ENCODE measurements at regions not wholly inside any gene's neighbourhood (a gene's known extent, or its start where the extent isn't known, plus 50 kb on each side); places are given as distances from the start of the nearest gene placed in this dataset.

GRCh38 chr11:109017489-109017888, 352.6 kb downstream of the DDX10 start:
- no peak for TF ChIP-seq CTCF (IDR thresholded peaks at IDR 0.05; ENCODE audit: low read depth, low read length, missing control alignments)
- no peak for DNase-seq (ENCODE audit: extremely low read depth, low read depth)
- H3K4me3 ChIP-seq (replicated peaks; ENCODE audit: low read depth, low read length), result no peak overlapping the region

- TF ChIP-seq CTCF (IDR thresholded peaks at IDR 0.05; ENCODE audit: low read depth, low read length, missing control alignments), result no peak
These were observed 353.8 kb downstream of the DDX10 start for GRCh38 chr11:109018639-109019038.

GRCh38 chr11:109019342-109019936, 354.6 kb downstream of the DDX10 start:
- DNase-seq (ENCODE audit: extremely low read depth, low read depth), result no peak
- TF ChIP-seq CTCF (IDR thresholded peaks at IDR 0.05; ENCODE audit: low read depth, low read length, missing control alignments), result no peak
- no peak overlapping the region for H3K4me3 ChIP-seq (replicated peaks; ENCODE audit: low read depth, low read length)

More at GRCh38 chr11:109018639-109019038, 353.8 kb downstream of the DDX10 start:
- DNase-seq (ENCODE audit: extremely low read depth, low read depth), result no peak
- H3K4me3 ChIP-seq (replicated peaks; ENCODE audit: low read depth, low read length), result no peak overlapping the region

- no peak overlapping the region for H3K4me3 ChIP-seq (replicated peaks; ENCODE audit: low read depth, low read length)
- TF ChIP-seq CTCF (IDR thresholded peaks at IDR 0.05; ENCODE audit: low read depth, low read length, missing control alignments), result no peak
- no peak for DNase-seq (ENCODE audit: extremely low read depth, low read depth)
These were observed 358.2 kb downstream of the DDX10 start for GRCh38 chr11:109023036-109023435.

GRCh38 chr11:109026891-109027489, 362.1 kb downstream of the DDX10 start:
- TF ChIP-seq CTCF (IDR thresholded peaks at IDR 0.05; ENCODE audit: low read depth, low read length, missing control alignments), result no peak
- DNase-seq (ENCODE audit: extremely low read depth, low read depth), result no peak
- no peak overlapping the region for H3K4me3 ChIP-seq (replicated peaks; ENCODE audit: low read depth, low read length)

- no peak overlapping the region for H3K4me3 ChIP-seq (replicated peaks; ENCODE audit: low read depth, low read length)
- no peak for DNase-seq (ENCODE audit: extremely low read depth, low read depth)
- no peak for TF ChIP-seq CTCF (IDR thresholded peaks at IDR 0.05; ENCODE audit: low read depth, low read length, missing control alignments)
These were observed 363.0 kb downstream of the DDX10 start for GRCh38 chr11:109027851-109028250.
